ENCODE measurements at regions not wholly inside any gene's neighbourhood (a gene's known extent, or its start where the extent isn't known, plus 50 kb on each side); places are given as distances from the start of the nearest gene placed in this dataset.

- TF ChIP-seq CTCF (IDR thresholded peaks at IDR 0.05; ENCODE audit: low read length, missing control alignments): no peak
- no peak overlapping the region for H3K4me3 ChIP-seq (replicated peaks; ENCODE audit: low read depth, low read length)
- DNase-seq (ENCODE audit: low read depth): no peak
Measured at GRCh38 chr6:82017773-82018172, 229.8 kb downstream of the IBTK start.

- no peak overlapping the region for H3K4me3 ChIP-seq (replicated peaks; ENCODE audit: low read depth, low read length)
- no peak for TF ChIP-seq CTCF (IDR thresholded peaks at IDR 0.05; ENCODE audit: low read length, missing control alignments)
- DNase-seq (ENCODE audit: low read depth): peak; percentile 92
Measured at GRCh38 chr6:82017288-82017687, 230.3 kb downstream of the IBTK start.

GRCh38 chr6:82015526-82015925, 232.0 kb downstream of the IBTK start:
- no peak overlapping the region for H3K4me3 ChIP-seq (replicated peaks; ENCODE audit: low read depth, low read length)
- DNase-seq (ENCODE audit: low read depth): no peak
- no peak for TF ChIP-seq CTCF (IDR thresholded peaks at IDR 0.05; ENCODE audit: low read length, missing control alignments)

GRCh38 chr6:82015043-82015442, 232.5 kb downstream of the IBTK start:
- TF ChIP-seq CTCF (IDR thresholded peaks at IDR 0.05; ENCODE audit: low read length, missing control alignments): no peak
- DNase-seq (ENCODE audit: low read depth): no peak
- H3K4me3 ChIP-seq (replicated peaks; ENCODE audit: low read depth, low read length): no peak overlapping the region

GRCh38 chr6:82013561-82014530, 233.7 kb downstream of the IBTK start:
- DNase-seq (ENCODE audit: low read depth): peak; percentile 70
- no peak overlapping the region for H3K4me3 ChIP-seq (replicated peaks; ENCODE audit: low read depth, low read length)
- no peak for TF ChIP-seq CTCF (IDR thresholded peaks at IDR 0.05; ENCODE audit: low read length, missing control alignments)

GRCh38 chr6:82006027-82006738, 241.4 kb downstream of the IBTK start:
- H3K4me3 ChIP-seq (replicated peaks; ENCODE audit: low read depth, low read length): no peak overlapping the region
- peak; percentile 75 for TF ChIP-seq CTCF (IDR thresholded peaks at IDR 0.05; ENCODE audit: low read length, missing control alignments)
- peak; percentile 64 for DNase-seq (ENCODE audit: low read depth)
